Loucy (cell line): ENCODE measurements at regions not wholly inside any gene's neighbourhood (a gene's known extent, or its start where the extent isn't known, plus 50 kb on each side); places are given as distances from the start of the nearest gene placed in this dataset.

ENCODE experiments used
- H2AFZ ChIP-seq: fragments of 200-600 bp; sonication (generic); 2 replicates; pipeline ENCODE4 v1.6.0; 2016; ENCODE audit warnings: antibody characterized with exemption, mild to moderate bottlenecking, low read length, moderate library complexity
- H3F3A ChIP-seq: fragments of 200-600 bp; 2 replicates; pipeline ENCODE4 v1.6.0; 2016; ENCODE audit warnings: antibody characterized with exemption, low read depth, mild to moderate bottlenecking
- H3K27me3 ChIP-seq: fragments of 200-600 bp; sonication (generic); 2 replicates; pipeline ENCODE4 v1.6.1; 2014; ENCODE audit warnings: low read length, mild to moderate bottlenecking; ENCODE audit not compliant: insufficient read depth, poor library complexity, severe bottlenecking
- H3K36me3 ChIP-seq: fragments of 200-600 bp; sonication (generic); 2 replicates; pipeline ENCODE4 v1.6.1; 2016; ENCODE audit warnings: low read length; ENCODE audit not compliant: insufficient read depth
- H3K4me1 ChIP-seq: fragments of 200-600 bp; sonication (generic); 2 replicates; pipeline ENCODE4 v1.5.1; 2014; ENCODE audit warnings: low read length, mild to moderate bottlenecking; ENCODE audit not compliant: insufficient read depth, poor library complexity, severe bottlenecking
- H3K4me2 ChIP-seq: fragments of 200-600 bp; sonication (generic); 2 replicates; pipeline ENCODE4 v1.6.0; 2014; ENCODE audit warnings: antibody characterized with exemption, low read length, low read depth, mild to moderate bottlenecking; ENCODE audit not compliant: poor library complexity, severe bottlenecking
- H3K4me3 ChIP-seq: fragments of 200-600 bp; sonication (generic); 2 replicates; pipeline ENCODE4 v1.5.1; 2014; ENCODE audit warnings: low read length, mild to moderate bottlenecking, mixed read lengths; ENCODE audit not compliant: poor library complexity, severe bottlenecking
- H3K79me2 ChIP-seq: fragments of 200-600 bp; sonication (generic); 2 replicates; pipeline ENCODE4 v1.6.1; 2014; ENCODE audit warnings: low read length; ENCODE audit not compliant: insufficient read depth
- H3K9ac ChIP-seq: fragments of 200-600 bp; sonication (generic); 2 replicates; pipeline ENCODE4 v1.6.0; 2014; ENCODE audit warnings: mild to moderate bottlenecking, low read depth, low read length, moderate library complexity; ENCODE audit not compliant: poor library complexity, severe bottlenecking
- H3K9me2 ChIP-seq: fragments of 200-600 bp; sonication (generic); replicated peaks from 2 replicates; pipeline ENCODE4 v1.6.1; 2016; ENCODE audit warnings: low read depth, low read length, mixed read lengths
- H3K9me3 ChIP-seq: fragments of 200-600 bp; sonication (generic); 2 replicates; pipeline ENCODE4 v1.6.1; 2014; ENCODE audit warnings: mild to moderate bottlenecking, antibody characterized with exemption, low read length, low read depth; ENCODE audit not compliant: insufficient read depth
- H4K20me1 ChIP-seq: fragments of 200-600 bp; sonication (generic); 2 replicates; pipeline ENCODE4 v1.6.0; 2014; ENCODE audit warnings: antibody characterized with exemption, low read length, mild to moderate bottlenecking; ENCODE audit not compliant: insufficient read depth, poor library complexity, severe bottlenecking
- EZH2phosphoT487 ChIP-seq: fragments of 200-600 bp; IDR thresholded peaks from 2 replicates; pipeline ENCODE4 v1.6.1; 2018; ENCODE audit warnings: antibody characterized with exemption, mild to moderate bottlenecking, moderate library complexity, borderline replicate concordance
- TF ChIP-seq, protein P1 (sequence below): fragments of 200-600 bp; sonication (generic); conservative IDR thresholded peaks from 2 replicates; pipeline ENCODE4 v1.5.1; 2014; ENCODE audit warnings: mild to moderate bottlenecking, antibody characterized with exemption, low read length

DNA sequence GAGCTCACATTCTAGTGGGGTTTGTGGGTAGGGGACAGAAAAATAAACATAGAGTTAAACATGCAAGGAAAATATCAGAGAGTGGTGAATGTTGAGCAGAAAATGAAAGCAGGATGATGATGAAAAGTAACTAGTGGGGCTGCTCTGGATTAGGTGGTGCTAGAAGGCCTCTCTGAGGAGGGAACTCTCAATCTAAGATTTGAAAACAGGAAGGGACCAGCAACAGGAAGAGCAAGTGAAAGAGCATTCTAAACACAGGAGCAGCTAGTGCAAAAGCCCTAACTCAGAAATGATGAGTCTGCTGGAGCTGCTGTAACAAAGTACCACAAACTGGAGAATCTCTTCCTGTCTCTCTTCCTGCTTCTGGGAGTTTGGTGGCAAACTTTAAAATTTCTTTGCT, 468.6 kb upstream of the AGTR1 start:
- Histone ChIP-seq H4K20me1 (no peaks in the 10 kb centered on the region), H3K9me3 (no peaks in the 10 kb centered on the region), H3F3A (no peaks in the 10 kb centered on the region), H3K4me3 (no peak overlapping the region), H3K79me2 (no peaks in the 10 kb centered on the region), H3K9ac (peak overlapping the region; percentile 2), H3K9me2 (no peaks in the 10 kb centered on the region), H3K27me3 (no peaks in the 10 kb centered on the region), H3K4me1 (peaks cover 17% of the 10 kb centered on the region), H2AFZ (peak overlapping the region; percentile 79), H3K4me2 (peak overlapping the region; percentile 41), H3K36me3 (no peaks in the 10 kb centered on the region)
- TF ChIP-seq, protein P1, sequence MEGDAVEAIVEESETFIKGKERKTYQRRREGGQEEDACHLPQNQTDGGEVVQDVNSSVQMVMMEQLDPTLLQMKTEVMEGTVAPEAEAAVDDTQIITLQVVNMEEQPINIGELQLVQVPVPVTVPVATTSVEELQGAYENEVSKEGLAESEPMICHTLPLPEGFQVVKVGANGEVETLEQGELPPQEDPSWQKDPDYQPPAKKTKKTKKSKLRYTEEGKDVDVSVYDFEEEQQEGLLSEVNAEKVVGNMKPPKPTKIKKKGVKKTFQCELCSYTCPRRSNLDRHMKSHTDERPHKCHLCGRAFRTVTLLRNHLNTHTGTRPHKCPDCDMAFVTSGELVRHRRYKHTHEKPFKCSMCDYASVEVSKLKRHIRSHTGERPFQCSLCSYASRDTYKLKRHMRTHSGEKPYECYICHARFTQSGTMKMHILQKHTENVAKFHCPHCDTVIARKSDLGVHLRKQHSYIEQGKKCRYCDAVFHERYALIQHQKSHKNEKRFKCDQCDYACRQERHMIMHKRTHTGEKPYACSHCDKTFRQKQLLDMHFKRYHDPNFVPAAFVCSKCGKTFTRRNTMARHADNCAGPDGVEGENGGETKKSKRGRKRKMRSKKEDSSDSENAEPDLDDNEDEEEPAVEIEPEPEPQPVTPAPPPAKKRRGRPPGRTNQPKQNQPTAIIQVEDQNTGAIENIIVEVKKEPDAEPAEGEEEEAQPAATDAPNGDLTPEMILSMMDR: no peak

GRCh38 chr3:148230473-148230872, 467.2 kb upstream of the AGTR1 start:
- no peaks in the 10 kb centered on the region for H3K79me2 ChIP-seq
- no peak overlapping the region for H3K9ac ChIP-seq
- H3K9me2 ChIP-seq: no peaks in the 10 kb centered on the region
- H3K4me2 ChIP-seq: no peak overlapping the region
- H3K9me3 ChIP-seq: no peaks in the 10 kb centered on the region
- TF ChIP-seq EZH2phosphoT487: no peak
- TF ChIP-seq, protein P1: no peak
- H3F3A ChIP-seq: no peaks in the 10 kb centered on the region
- peaks cover 17% of the 10 kb centered on the region for H3K4me1 ChIP-seq
- H4K20me1 ChIP-seq: no peaks in the 10 kb centered on the region
- H2AFZ ChIP-seq: no peak overlapping the region
- H3K4me3 ChIP-seq: no peak overlapping the region
- H3K36me3 ChIP-seq: no peaks in the 10 kb centered on the region
- H3K27me3 ChIP-seq: no peaks in the 10 kb centered on the region

- TF ChIP-seq, protein P1: no peak
- no peak for TF ChIP-seq EZH2phosphoT487
- Histone ChIP-seq H3K79me2 (no peaks in the 10 kb centered on the region), H3K9ac (no peak overlapping the region), H4K20me1 (no peaks in the 10 kb centered on the region), H3K4me2 (no peak overlapping the region), H3K4me3 (no peak overlapping the region), H3K27me3 (no peaks in the 10 kb centered on the region), H3K9me3 (no peaks in the 10 kb centered on the region), H3K36me3 (no peaks in the 10 kb centered on the region), H3K4me1 (peaks cover 17% of the 10 kb centered on the region), H3K9me2 (no peaks in the 10 kb centered on the region), H2AFZ (no peak overlapping the region), H3F3A (no peaks in the 10 kb centered on the region)
These were observed 465.3 kb upstream of the AGTR1 start for GRCh38 chr3:148232389-148232788.
